Type B pancreatic cell (in vitro differentiated cells): ENCODE measurements at regions not wholly inside any gene's neighbourhood (a gene's known extent, or its start where the extent isn't known, plus 50 kb on each side); places are given as distances from the start of the nearest gene placed in this dataset.
"Not testable (repeated sequence)": the region's sequence is repeated elsewhere in the genome, so short reads cannot be mapped to it uniquely, and the experiment has no call there.

Experiments
- DNase-seq: peaks from one replicate; pipeline ENCODE4 v3.0.0; 2021; ENCODE audit warnings: mixed read lengths; ENCODE audit not compliant: unreplicated experiment; ENCODE audit errors: extremely low spot score
- H3K27ac Mint-ChIP-seq: 2 replicates; pipeline ENCODE4 v1.8.0; 2021; ENCODE audit warnings: mild to moderate bottlenecking, mixed read lengths
- H3K27me3 Mint-ChIP-seq: 2 replicates; pipeline ENCODE4 v1.8.0; 2021; ENCODE audit warnings: mixed read lengths
- H3K36me3 Mint-ChIP-seq: 2 replicates; pipeline ENCODE4 v1.8.0; 2021; ENCODE audit warnings: mixed read lengths
- H3K4me1 Mint-ChIP-seq: one replicate; pipeline ENCODE4 v1.8.0; 2021; ENCODE audit warnings: mixed read lengths; ENCODE audit not compliant: unreplicated experiment
- H3K4me3 Mint-ChIP-seq: 2 replicates; pipeline ENCODE4 v1.8.0; 2021; ENCODE audit warnings: mild to moderate bottlenecking, mixed read lengths
- H3K9me3 Mint-ChIP-seq: 2 replicates; pipeline ENCODE4 v1.8.0; 2021; ENCODE audit warnings: mixed read lengths
- CTCF ChIP-seq: fragments of 200-600 bp; sonication (generic); conservative IDR thresholded peaks from 2 replicates; pipeline ENCODE4 v1.5.0; 2021; ENCODE audit warnings: antibody characterized with exemption, mild to moderate bottlenecking

GRCh38 chr4:183012879-183013729 is 86.0 kb upstream of the WWC2 start:
- no peaks in the 10 kb centered on the region for H3K36me3 Mint-ChIP-seq
- no peak overlapping the region for H3K27ac Mint-ChIP-seq
- peaks cover 44% of the 10 kb centered on the region for H3K27me3 Mint-ChIP-seq
- no peak for TF ChIP-seq CTCF
- H3K4me1 Mint-ChIP-seq = peaks cover 8% of the 10 kb centered on the region
- no peaks in the 10 kb centered on the region for H3K9me3 Mint-ChIP-seq
- no peak for DNase-seq
- no peak overlapping the region for H3K4me3 Mint-ChIP-seq

- no peak overlapping the region for H3K27ac Mint-ChIP-seq
- H3K36me3 Mint-ChIP-seq = no peaks in the 10 kb centered on the region
- peaks cover 55% of the 10 kb centered on the region for H3K27me3 Mint-ChIP-seq
- TF ChIP-seq CTCF = no peak
- peaks cover 10% of the 10 kb centered on the region for H3K4me1 Mint-ChIP-seq
- DNase-seq = no peak
- no peak overlapping the region for H3K4me3 Mint-ChIP-seq
- H3K9me3 Mint-ChIP-seq = no peaks in the 10 kb centered on the region
Measured at GRCh38 chr4:183011213-183011907, 87.7 kb upstream of the WWC2 start.

- Mint-ChIP-seq H3K4me3 (no peak overlapping the region), H3K4me1 (peaks cover 10% of the 10 kb centered on the region), H3K27me3 (peaks cover 52% of the 10 kb centered on the region), H3K36me3 (no peaks in the 10 kb centered on the region), H3K27ac (no peak overlapping the region), H3K9me3 (no peaks in the 10 kb centered on the region)
- TF ChIP-seq CTCF = no peak
- DNase-seq = no peak
Measured at GRCh38 chr4:183008492-183008891, 90.6 kb upstream of the WWC2 start.

- peaks cover 28% of the 10 kb centered on the region for H3K27me3 Mint-ChIP-seq
Measured at GRCh38 chr4:183004370-183004769, 87.2 kb upstream of the DCTD start.

GRCh38 chr4:182994171-182994570 is 77.0 kb upstream of the DCTD start:
- Mint-ChIP-seq H3K9me3 (peaks cover 4% of the 10 kb centered on the region), H3K4me1 (no peaks in the 10 kb centered on the region), H3K4me3 (no peak overlapping the region), H3K27me3 (no peaks in the 10 kb centered on the region), H3K36me3 (no peaks in the 10 kb centered on the region), H3K27ac (no peak overlapping the region)
- DNase-seq = no peak
- no peak for TF ChIP-seq CTCF

More at GRCh38 chr4:183004370-183004769, 87.2 kb upstream of the DCTD start:
- DNase-seq, H3K4me3 Mint-ChIP-seq, H3K9me3 Mint-ChIP-seq, H3K36me3 Mint-ChIP-seq, H3K27ac Mint-ChIP-seq: not testable (repeated sequence)
- peaks cover 10% of the 10 kb centered on the region for H3K4me1 Mint-ChIP-seq

- H3K36me3 Mint-ChIP-seq = no peaks in the 10 kb centered on the region
- TF ChIP-seq CTCF = no peak
- no peak overlapping the region for H3K4me3 Mint-ChIP-seq
- peaks cover 7% of the 10 kb centered on the region for H3K27me3 Mint-ChIP-seq
- H3K27ac Mint-ChIP-seq = no peak overlapping the region
- no peak for DNase-seq
- H3K9me3 Mint-ChIP-seq = no peaks in the 10 kb centered on the region
- H3K4me1 Mint-ChIP-seq = no peaks in the 10 kb centered on the region
Measured at GRCh38 chr4:182978152-182978827, 61.1 kb upstream of the DCTD start.
